ENCODE measurements at regions not wholly inside any gene's neighbourhood (a gene's known extent, or its start where the extent isn't known, plus 50 kb on each side); places are given as distances from the start of the nearest gene placed in this dataset.
"Not testable (repeated sequence)": the region's sequence is repeated elsewhere in the genome, so short reads cannot be mapped to it uniquely, and the experiment has no call there.

DNA sequence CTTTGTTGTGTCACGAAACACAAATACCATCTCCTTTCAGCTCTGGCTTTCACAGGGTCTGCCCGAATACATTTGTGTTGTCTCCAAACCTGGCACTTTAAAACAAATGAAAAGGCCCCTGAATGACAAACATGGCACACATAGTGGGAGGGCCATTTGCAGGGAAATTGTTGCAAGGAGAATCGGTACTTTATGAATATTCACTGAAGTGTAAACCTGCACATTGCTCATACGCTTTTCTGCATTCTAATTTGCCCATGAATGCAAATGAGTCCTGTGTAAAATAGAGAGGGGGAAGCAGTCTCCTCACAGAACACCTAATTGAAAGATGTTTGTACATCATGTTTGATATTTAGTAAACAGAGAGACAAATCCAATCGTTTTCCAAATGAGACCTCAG lies 82.7 kb upstream of the PCDH8 start:
- DNase-seq (ENCODE audit: low read depth in 3 of 3): no peak

DNA sequence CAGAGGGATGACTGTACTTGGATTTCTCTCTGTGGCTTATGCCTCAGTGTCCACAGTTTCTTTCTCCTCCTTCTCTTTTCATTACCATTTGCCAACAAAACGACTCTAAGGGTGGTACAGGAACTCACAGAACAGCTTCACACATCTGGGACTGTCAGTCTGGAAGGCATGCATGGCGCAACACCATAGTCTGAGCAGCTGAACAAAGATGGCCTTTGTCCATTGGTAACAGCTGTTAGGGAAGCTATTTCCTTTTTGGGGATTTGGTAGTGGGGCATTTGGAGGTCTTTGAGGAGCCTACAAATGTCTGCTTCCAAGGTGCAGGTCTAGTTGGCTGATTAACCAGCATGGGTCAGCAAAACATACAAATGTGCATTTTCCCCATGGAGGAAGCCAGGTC lies 81.4 kb upstream of the PCDH8 start:
- DNase-seq (ENCODE audit: low read depth in 3 of 3): no peak

DNA sequence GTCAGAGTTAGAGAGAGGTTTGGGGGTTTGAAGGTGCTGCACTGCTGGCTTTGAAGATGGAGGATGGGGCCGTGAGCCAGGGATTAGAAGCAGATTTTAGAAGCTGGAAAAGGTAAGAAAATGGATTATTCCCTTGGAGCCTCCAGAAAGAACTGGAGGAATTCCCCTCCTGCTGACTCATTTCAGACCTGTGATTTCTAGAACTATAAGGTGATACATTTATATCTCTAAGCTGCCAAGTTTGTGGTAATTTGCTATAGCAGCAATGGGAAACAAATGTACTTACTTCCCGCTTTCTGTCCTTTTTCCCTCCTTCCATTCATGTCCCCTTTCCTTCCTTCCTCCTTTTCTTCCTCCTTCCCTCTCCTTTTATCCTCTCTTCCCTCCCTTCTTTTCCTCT lies 78.5 kb upstream of the PCDH8 start:
- no peak for DNase-seq (ENCODE audit: low read depth in 3 of 3)

DNA sequence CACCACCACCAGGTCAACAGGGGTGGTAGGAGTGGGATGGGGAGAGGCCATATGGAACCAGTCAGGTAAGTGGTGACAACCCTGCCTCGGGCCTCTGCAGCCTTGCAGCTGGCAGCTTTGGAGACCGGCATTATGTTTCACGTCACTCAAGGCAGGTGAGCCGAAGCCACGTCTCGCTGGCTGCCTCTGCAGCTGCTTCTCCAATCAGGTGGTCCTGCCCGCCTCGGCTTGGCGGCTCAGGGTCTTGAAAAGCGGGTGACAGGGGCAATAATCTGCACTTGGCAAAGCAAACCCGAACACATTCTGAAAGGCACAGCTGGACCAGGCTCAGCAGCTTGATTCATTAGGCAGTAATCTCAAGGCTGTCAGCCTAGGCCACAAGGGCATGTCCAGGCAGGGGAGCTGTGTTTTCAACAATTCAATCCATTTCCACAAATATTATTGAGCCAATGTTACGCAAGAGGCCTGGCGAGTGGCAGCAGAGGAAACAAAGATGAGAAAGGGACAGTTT lies 77.4 kb upstream of the PCDH8 start:
- no peak for DNase-seq (ENCODE audit: low read depth in 3 of 3)

DNA sequence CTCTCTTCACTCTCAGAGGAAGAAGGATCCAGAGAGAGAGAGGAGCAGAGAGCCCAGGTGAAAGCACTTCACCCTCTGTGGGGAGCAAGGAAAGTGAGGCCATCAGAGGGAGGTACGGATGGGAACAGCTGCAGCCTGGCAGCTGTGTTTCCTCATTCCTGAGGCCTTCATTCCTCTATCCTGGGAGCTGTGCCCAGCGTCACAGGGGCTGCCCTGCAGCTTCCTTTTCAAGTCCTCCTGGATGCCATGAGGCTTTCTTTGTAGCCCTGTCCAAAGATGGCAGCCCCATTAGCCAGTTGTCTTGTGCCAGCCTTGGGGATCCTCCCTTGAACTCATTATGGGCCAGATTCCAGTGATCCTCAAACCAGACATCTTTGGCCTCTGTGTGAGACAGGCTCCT lies 76.8 kb upstream of the PCDH8 start:
- no peak for DNase-seq (ENCODE audit: low read depth in 3 of 3)

DNA sequence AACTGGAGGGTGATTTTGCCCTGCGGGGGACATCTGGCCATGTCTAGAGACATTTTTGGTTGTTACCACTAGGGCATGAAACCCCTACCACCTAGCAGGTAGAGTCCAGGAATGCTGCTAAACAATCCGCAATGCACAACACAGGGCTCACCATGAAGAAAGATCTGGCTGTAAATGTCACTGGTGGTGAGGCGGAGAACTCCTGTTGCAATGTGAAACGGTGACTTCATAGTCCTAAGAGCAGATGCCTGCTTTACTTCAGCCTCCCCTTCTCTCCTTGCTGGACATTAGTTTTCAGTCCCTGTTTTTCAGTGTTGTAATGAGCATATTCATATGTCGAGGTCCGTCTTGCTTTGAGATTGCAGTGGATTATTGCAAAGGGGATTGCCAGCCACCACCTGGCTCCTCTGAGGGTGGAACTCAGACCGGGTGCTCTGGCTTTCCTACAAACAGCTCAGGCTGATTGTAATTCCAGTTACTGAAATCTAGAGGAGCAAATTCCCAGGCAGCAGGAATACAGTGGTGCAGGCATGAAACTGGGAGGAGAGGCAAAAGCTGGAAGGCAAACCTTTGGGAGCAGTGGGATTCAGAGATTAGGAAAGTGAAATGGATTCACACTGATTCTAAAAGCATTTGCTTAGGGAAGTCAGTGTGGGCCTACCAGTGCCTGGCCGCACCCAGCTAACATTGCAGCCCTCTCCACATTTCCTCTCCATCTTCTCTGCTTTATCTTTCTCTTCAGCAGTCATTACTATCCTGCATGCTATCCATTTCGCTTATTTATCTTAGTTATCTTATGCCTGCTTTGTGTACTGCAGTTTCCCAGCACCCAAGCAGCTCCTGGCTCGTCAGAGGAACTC lies 76.1 kb upstream of the PCDH8 start:
- no peak for DNase-seq (ENCODE audit: low read depth in 3 of 3)

DNA sequence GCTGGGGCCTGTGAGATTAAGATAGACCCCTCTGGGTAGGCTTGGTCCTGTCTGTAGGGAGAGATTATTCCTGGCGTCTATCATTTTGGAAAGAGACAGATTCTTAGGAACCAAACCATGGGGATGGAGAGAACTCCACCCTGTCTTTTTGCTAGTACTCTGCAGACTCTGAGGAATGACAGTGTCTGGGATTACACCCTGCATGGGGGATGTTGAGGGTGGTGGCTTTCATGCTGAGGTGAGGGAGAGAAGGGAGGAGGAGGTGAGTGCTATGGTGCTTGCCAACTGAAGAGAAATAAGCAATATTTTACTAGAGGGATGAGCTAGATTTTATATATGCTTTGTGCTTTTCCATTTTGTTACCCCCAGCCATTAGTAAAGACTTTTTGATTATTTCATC lies 74.5 kb upstream of the PCDH8 start:
- DNase-seq (ENCODE audit: low read depth in 3 of 3): no peak

DNA sequence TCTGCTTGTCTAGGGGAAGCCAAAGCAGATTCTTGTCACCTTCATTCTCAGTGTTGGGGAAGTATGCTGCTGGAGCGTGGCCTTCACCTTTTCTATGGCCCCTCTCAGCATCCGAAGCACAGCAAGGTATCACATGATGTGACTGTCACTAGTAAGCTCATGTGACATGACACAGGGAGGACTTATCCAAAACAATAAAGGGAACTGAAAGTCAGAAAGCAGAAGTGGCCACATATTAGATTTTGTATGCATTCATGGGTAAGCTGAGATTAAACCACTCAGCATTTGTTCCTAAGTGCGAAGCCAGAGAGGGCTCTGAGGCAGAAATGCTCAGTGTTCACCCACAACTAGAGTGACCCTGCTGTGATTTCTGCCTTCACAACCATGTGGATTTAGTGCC lies 72.8 kb upstream of the PCDH8 start:
- no peak for DNase-seq (ENCODE audit: low read depth in 3 of 3)

DNA sequence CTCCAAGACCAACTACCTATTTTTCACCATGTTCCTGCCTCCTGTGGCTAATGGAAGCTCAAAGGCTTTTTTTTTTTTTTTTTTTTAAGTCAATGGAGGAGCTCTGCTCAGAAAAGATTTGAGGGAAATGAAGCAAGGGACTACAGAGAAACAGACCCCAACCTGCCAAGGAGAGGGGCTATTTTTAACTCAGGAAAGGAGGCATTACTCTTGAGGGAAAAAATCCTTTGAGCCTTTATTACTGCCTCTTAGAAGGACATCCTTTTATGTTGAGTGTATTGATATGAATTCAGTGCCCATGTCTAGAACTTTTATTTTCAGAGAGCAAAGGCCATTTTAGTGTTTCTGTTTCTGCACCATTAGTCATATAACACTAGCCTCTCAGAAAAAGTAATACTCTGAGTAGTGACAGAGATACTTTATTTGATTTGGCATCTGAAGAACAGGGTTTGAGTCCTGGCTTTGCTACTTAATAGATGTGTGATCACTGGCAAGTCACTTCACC lies 68.1 kb upstream of the PCDH8 start:
- DNase-seq (ENCODE audit: low read depth in 3 of 3): no peak

DNA sequence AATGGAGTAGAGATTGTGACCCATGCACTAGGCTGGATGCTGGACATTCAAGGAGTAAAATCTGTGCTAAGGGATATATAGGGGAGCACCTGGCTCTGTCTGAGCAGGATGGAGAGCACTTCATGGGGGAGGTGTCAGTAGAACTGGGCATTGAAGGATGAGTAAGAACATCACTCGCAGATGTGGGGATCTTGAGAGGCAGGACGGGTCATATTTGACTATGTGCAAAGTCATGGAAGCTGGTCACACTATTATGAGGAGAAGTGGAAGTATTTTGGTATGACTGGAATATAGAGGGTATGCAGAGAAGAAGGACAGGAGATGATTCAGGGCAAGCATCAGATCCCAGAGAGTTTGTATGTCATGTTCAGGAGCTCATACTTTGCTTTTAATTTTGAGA lies 62.9 kb upstream of the PCDH8 start:
- no peak for DNase-seq (ENCODE audit: low read depth in 3 of 3)

DNA sequence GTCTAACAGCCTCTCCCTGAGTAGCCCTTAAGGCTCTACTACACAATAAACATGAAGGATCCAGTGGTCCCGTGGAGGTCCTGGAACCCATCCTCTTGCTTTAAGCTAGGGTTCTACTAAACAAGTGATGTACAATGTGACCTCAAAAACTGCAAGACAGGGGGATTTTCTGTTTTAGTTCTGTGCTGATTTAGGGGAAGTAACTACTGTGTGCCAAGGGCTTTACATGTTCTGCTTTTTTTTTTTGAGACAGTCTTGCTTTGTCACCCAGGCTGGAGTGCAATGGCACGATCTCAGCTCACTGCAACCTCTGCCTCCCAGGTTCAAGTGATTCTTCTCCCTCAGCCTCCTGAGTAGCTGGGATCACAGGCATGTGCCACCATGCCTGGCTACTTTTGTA lies 61.9 kb upstream of the PCDH8 start:
- DNase-seq (ENCODE audit: low read depth in 3 of 3): not testable (repeated sequence)

DNA sequence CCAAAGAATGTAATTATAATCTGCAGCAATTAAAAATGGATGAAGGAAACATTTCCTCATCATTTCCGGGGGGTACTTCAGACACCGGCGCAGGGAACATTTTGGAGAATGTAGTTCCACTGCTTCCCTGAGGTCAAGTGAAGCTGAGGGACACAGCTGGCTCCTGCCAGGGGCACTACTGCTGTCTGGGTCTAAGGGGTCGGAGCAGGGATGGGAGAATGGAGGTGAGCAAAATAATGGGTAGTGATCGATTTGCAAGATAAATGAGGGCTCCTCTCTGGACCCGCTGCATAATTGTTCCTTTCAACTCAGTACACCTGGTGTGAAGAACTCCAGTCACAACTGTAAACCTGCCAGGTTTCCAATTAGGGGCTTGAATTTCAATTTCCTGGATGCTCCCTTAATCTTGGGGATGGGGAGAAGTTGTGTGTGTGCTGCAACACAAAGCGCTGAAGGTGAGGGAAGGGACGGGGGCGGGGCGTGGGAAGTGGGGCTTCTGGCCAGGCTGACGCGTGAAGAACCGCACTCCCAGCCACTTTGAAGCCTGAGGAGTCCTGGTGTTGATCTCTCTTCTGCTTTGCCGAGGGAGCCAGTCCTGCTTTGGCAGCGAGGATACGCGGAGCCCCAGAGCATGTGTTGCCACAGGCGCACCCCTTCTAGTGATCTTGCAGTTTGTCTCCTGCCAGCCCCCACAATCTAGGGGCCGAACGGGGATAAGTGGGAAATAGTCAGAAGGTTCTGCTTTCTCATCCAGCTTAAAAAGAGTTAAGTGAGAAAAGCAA lies 57.9 kb upstream of the PCDH8 start:
- no peak for DNase-seq (ENCODE audit: low read depth in 3 of 3)

DNA sequence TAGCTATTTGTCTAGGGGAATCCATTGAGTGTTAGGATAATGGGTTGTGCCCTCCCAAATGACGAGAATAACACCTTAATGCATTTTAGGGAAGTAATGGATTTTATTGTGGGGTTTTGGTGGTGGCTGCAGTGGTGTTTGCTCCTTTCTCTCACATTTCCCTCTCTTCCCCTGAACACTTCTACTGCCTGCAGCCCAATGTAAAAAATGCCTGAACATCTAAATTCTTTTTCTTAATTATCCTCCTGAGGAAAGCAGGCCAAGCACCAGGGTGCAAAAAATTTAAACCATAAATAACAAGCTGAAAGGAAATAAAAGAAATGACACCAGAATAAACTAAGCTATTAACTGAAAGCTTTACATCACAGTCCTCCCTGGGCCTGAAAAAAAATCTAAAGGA lies 57.3 kb upstream of the PCDH8 start:
- no peak for DNase-seq (ENCODE audit: low read depth in 3 of 3)

DNA sequence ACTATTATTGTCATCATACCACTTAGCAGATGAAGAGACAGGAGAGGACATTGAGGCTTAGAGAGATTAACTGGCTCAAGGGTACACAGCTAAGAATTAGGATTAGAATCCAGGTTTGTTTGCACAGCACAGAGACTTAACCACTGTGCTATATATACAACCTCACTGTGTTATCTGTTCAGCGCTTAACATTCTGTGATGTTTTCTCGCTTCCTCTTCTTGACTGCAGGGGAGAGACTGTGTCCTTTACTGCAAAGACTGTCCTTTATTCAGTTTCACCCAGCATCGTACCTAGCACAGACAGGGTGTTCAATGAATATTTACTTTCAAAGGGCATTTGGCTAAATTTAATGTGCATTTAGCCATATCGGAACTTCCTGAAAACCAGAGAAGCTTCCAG lies 54.9 kb upstream of the PCDH8 start:
- DNase-seq (ENCODE audit: low read depth in 3 of 3): no peak

DNA sequence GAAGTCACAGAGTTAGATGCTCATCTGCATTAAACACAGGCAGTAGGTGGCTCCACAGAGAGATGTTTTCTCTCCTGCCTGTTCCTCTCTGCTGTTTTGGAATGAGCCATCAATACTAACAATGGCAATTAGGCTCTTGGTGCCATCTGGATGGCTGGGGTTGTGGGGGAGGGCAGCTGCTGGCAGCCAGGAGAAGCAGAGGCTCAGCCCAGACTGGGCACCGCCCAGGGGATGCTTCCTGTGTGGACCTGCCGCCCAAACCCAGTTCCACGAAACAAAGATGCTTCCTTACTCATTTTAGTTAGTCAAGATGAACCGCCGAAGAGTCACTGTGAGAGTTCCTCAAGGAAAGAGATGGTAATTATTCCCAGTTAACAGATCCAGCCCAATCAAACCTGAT lies 50.8 kb upstream of the PCDH8 start:
- no peak for DNase-seq (ENCODE audit: low read depth in 3 of 3)
